ENCODE measurements at regions not wholly inside any gene's neighbourhood (a gene's known extent, or its start where the extent isn't known, plus 50 kb on each side); places are given as distances from the start of the nearest gene placed in this dataset.

GRCh38 chr2:47302308-47302707 is 66.8 kb upstream of the EPCAM start (continued):
- TF ChIP-seq, protein P1, sequence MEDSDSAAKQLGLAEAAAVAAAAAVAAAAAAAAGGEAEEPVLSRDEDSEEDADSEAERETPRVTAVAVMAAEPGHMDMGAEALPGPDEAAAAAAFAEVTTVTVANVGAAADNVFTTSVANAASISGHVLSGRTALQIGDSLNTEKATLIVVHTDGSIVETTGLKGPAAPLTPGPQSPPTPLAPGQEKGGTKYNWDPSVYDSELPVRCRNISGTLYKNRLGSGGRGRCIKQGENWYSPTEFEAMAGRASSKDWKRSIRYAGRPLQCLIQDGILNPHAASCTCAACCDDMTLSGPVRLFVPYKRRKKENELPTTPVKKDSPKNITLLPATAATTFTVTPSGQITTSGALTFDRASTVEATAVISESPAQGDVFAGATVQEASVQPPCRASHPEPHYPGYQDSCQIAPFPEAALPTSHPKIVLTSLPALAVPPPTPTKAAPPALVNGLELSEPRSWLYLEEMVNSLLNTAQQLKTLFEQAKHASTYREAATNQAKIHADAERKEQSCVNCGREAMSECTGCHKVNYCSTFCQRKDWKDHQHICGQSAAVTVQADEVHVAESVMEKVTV (CRISPR knock-in tag; IDR thresholded peaks at IDR 0.05), result no peak
- TF ChIP-seq, protein P2, sequence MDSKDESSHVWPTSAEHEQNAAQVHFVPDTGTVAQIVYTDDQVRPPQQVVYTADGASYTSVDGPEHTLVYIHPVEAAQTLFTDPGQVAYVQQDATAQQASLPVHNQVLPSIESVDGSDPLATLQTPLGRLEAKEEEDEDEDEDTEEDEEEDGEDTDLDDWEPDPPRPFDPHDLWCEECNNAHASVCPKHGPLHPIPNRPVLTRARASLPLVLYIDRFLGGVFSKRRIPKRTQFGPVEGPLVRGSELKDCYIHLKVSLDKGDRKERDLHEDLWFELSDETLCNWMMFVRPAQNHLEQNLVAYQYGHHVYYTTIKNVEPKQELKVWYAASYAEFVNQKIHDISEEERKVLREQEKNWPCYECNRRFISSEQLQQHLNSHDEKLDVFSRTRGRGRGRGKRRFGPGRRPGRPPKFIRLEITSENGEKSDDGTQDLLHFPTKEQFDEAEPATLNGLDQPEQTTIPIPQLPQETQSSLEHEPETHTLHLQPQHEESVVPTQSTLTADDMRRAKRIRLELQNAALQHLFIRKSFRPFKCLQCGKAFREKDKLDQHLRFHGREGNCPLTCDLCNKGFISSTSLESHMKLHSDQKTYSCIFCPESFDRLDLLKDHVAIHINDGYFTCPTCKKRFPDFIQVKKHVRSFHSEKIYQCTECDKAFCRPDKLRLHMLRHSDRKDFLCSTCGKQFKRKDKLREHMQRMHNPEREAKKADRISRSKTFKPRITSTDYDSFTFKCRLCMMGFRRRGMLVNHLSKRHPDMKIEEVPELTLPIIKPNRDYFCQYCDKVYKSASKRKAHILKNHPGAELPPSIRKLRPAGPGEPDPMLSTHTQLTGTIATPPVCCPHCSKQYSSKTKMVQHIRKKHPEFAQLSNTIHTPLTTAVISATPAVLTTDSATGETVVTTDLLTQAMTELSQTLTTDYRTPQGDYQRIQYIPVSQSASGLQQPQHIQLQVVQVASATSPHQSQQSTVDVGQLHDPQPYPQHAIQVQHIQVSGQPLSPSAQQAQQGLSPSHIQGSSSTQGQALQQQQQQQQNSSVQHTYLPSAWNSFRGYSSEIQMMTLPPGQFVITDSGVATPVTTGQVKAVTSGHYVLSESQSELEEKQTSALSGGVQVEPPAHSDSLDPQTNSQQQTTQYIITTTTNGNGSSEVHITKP (IDR thresholded peaks at IDR 0.05; ENCODE audit: partially characterized antibody), result no peak
- TF ChIP-seq RAD21 (CRISPR knock-in tag; conservative IDR thresholded peaks at IDR 0.05 in 1 of 2, IDR thresholded peaks at IDR 0.05 in 1 of 2), result no peak
- TF ChIP-seq BRF2 (IDR thresholded peaks at IDR 0.05; ENCODE audit: borderline replicate concordance, insufficient read depth, insufficient read length), result no peak
- no peak for TF ChIP-seq HMG20A (CRISPR knock-in tag; conservative IDR thresholded peaks at IDR 0.05)

Data from K562 (cell line).